Skeletal muscle tissue (tissue), 3 donors: ENCODE measurements at regions not wholly inside any gene's neighbourhood (a gene's known extent, or its start where the extent isn't known, plus 50 kb on each side); places are given as distances from the start of the nearest gene placed in this dataset.

ENCODE experiments used
- H3K27ac ChIP-seq: one replicate; pipeline ENCODE4 v1.7.0; 2013; ENCODE audit warnings: mild to moderate bottlenecking, low read depth, low read length, inconsistent platforms
- H3K27me3 ChIP-seq, 3 donors: one replicate each; pipeline ENCODE4 v1.7.0; 2013; ENCODE audit warnings: low read length in 3 of 3; ENCODE audit not compliant: control insufficient read depth in 3 of 3, insufficient read depth in 3 of 3
- H3K36me3 ChIP-seq, 3 donors: one replicate each; pipeline ENCODE4 v1.7.0; 2013; ENCODE audit warnings: low read length in 3 of 3; ENCODE audit not compliant: control insufficient read depth in 3 of 3, insufficient read depth in 3 of 3
- H3K4me1 ChIP-seq, 3 donors: one replicate each; pipeline ENCODE4 v1.7.0; 2013; ENCODE audit warnings: low read length in 3 of 3, mild to moderate bottlenecking in 3 of 3; ENCODE audit not compliant: control insufficient read depth in 3 of 3, insufficient read depth in 3 of 3
- H3K4me3 ChIP-seq, 3 donors: one replicate each; pipeline ENCODE4 v1.7.0; 2013; ENCODE audit warnings: low read length in 3 of 3
- H3K9ac ChIP-seq, 3 donors: one replicate each; pipeline ENCODE4 v1.7.0; 2013; ENCODE audit warnings: low read length in 3 of 3, mild to moderate bottlenecking in 3 of 3, moderate library complexity in 2 of 3, low read depth in 1 of 3
- H3K9me3 ChIP-seq, 3 donors: one replicate each; pipeline ENCODE4 v1.7.0; 2013; ENCODE audit warnings: low read length in 3 of 3; ENCODE audit not compliant: control insufficient read depth in 3 of 3
- donor health status: Osteomylitis.

- Histone ChIP-seq H3K27ac (no peak overlapping the region), H3K36me3 (no peaks in the 10 kb centered on the region), H3K4me1 (no peaks in the 10 kb centered on the region), H3K27me3 (no peaks in the 10 kb centered on the region), H3K4me3 (no peak overlapping the region), H3K9me3 (peaks cover 0 to 6% (median 0%) of the 10 kb centered on the region in 3 donors), H3K9ac (no peak overlapping the region)
Observed at GRCh38 chr18:4677006-4677405, 221.9 kb upstream of the DLGAP1 start.

DNA sequence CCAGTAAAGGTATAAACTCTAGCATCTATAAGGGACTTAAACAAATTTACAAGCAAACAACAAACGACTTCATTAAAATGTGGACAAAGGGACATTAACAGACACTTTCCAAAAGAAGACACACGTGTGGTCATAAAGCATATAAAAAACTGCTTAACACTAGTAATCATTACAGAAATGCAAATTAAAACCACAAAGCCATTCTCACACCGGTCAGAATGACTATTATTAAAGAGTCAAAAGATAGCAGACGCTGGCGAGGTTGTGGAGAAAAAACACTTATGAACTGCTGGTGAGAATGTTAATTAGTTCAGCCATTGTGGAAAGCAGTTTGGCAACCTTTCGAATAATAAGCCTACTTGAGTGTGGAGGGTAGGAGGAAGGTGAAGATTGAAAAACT lies 217.1 kb upstream of the DLGAP1 start:
- no peak overlapping the region for H3K4me3 ChIP-seq
- no peak overlapping the region for H3K9ac ChIP-seq
- H3K9me3 ChIP-seq = peaks cover 0 to 2% (median 2%) of the 10 kb centered on the region in 3 donors
- H3K36me3 ChIP-seq = no peaks in the 10 kb centered on the region
- no peaks in the 10 kb centered on the region for H3K4me1 ChIP-seq
- no peak overlapping the region for H3K27ac ChIP-seq
- no peaks in the 10 kb centered on the region for H3K27me3 ChIP-seq

- H3K4me3 ChIP-seq = no peak overlapping the region
- H3K36me3 ChIP-seq = no peaks in the 10 kb centered on the region
- no peaks in the 10 kb centered on the region for H3K9me3 ChIP-seq
- H3K27me3 ChIP-seq = no peaks in the 10 kb centered on the region
- H3K9ac ChIP-seq = no peak overlapping the region
- H3K27ac ChIP-seq = no peak overlapping the region
- H3K4me1 ChIP-seq = no peaks in the 10 kb centered on the region
Observed at GRCh38 chr18:4658804-4659203, 203.7 kb upstream of the DLGAP1 start.

DNA sequence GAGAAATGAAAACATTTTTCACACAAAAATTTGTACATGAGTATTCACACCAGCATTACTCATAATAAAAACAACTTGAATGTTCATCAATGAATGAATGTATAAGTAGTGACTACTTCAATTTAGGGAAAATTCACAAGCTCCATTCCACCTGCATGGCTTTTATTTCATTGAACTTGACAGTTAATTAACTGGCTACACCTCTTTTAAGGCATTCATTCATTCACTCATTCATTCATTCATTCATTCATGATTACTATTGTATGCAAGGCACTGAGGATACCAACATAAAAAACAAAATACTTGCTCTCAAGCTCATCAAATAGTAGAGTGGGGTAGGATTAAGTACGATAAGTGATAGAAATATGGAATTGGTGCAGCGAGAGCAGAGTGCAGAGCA lies 198.3 kb upstream of the DLGAP1 start:
- Histone ChIP-seq H3K4me3 (no peak overlapping the region), H3K36me3 (no peaks in the 10 kb centered on the region), H3K9ac (no peak overlapping the region), H3K4me1 (no peaks in the 10 kb centered on the region), H3K27ac (no peak overlapping the region), H3K9me3 (no peaks in the 10 kb centered on the region), H3K27me3 (no peaks in the 10 kb centered on the region)

DNA sequence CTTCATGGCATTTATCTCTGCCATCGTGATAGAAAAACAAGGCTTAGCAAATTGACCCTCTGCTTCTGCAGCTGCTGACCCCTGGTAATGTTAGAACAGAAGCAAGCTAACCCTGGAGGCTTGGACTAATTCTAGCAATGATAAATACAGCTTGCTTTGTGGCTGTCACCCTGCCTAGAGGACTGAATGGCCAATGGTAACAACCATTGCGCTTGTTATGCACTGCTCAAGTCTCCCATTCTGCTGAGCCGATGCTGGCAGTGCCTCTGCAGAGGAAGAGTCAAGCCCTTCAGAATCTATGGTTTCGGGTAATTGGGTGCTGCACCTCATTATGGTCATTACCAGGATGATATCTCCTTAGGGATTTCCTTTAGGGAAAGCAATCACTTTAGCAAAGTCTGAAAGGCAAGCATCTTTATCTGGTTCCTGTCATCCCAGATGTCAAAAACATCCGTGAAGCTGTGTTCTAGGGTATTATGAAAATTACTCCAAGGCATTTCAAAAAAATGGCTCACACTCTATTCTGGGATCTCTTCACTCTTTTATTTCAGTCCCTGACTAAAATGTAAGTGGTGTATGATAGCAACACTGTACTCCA lies 186.8 kb upstream of the DLGAP1 start:
- no peak overlapping the region for H3K27ac ChIP-seq
- H3K4me1 ChIP-seq = no peaks in the 10 kb centered on the region
- no peak overlapping the region for H3K9ac ChIP-seq
- H3K9me3 ChIP-seq = peaks cover 0 to 2% (median 0%) of the 10 kb centered on the region in 3 donors
- no peaks in the 10 kb centered on the region for H3K36me3 ChIP-seq
- H3K27me3 ChIP-seq = no peaks in the 10 kb centered on the region
- no peak overlapping the region for H3K4me3 ChIP-seq

GRCh38 chr18:4640349-4641012 lies 185.4 kb upstream of the DLGAP1 start:
- Histone ChIP-seq H3K27ac (no peak overlapping the region), H3K36me3 (no peaks in the 10 kb centered on the region)

DNA sequence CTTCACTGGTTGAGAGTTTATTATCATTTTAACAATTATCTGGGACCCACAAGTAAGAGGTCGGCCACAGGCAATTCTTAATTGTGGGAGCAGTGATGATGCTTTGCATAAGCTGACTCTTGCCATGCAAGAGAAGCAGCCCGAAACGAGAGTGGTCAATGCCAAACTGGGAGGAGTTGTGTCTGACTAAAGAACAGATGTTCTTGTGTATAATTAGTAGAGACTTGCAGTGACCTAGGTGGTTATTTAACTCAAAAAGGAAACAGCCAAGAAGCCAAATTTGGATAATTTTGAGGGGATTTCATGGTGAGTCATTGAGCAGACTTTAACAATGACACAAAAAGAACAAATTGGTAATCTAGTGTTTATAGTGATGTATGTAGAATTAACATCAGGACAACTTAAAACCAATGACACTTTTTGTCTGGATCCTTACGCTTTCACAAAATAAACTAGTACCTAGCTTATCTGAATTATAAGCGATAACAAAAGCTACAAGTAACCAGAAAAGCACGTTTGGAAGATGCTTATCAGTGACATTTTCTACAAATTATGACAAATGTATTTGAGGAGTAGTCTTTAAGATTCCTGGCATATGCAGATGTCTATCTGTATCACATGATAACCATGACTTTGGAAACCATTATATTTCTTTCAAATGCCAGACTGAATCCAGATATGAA lies 184.7 kb upstream of the DLGAP1 start:
- no peak overlapping the region for H3K27ac ChIP-seq
- no peaks in the 10 kb centered on the region for H3K36me3 ChIP-seq
- H3K4me1 ChIP-seq = no peaks in the 10 kb centered on the region
- H3K9me3 ChIP-seq = no peaks in the 10 kb centered on the region
- H3K27me3 ChIP-seq = no peaks in the 10 kb centered on the region
- H3K9ac ChIP-seq = no peak overlapping the region
- no peak overlapping the region for H3K4me3 ChIP-seq

More at GRCh38 chr18:4640349-4641012, 185.4 kb upstream of the DLGAP1 start:
- no peaks in the 10 kb centered on the region for H3K4me1 ChIP-seq
- no peaks in the 10 kb centered on the region for H3K9me3 ChIP-seq
- no peaks in the 10 kb centered on the region for H3K27me3 ChIP-seq
- no peak overlapping the region for H3K4me3 ChIP-seq
- no peak overlapping the region for H3K9ac ChIP-seq

- no peak overlapping the region for H3K27ac ChIP-seq
- no peak overlapping the region for H3K4me3 ChIP-seq
- no peaks in the 10 kb centered on the region for H3K4me1 ChIP-seq
- H3K9ac ChIP-seq = no peak overlapping the region
- no peaks in the 10 kb centered on the region for H3K9me3 ChIP-seq
- H3K36me3 ChIP-seq = no peaks in the 10 kb centered on the region
- no peaks in the 10 kb centered on the region for H3K27me3 ChIP-seq
Observed at GRCh38 chr18:4638680-4639079, 183.6 kb upstream of the DLGAP1 start.

DNA sequence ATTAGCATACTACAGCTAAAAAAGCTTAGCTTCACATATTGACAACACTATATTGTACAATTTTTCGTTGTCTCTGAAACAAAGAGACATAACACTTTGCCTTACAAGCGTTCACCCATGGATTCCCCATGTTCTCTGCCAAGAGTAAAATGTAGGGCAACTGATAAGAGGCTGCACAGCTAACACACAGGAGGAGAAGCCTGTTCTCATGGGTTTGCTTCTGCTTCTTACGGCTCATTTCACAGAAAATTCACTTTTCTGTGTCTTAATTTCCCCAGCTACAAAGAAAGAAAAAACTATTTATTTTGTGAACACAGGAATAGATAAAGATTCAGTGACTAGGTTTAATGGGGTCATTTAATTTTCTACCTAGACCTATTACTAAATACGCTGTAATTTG lies 182.8 kb upstream of the DLGAP1 start:
- Histone ChIP-seq H3K4me3 (no peak overlapping the region), H3K9ac (no peak overlapping the region), H3K36me3 (no peaks in the 10 kb centered on the region), H3K4me1 (no peaks in the 10 kb centered on the region), H3K27me3 (no peaks in the 10 kb centered on the region), H3K27ac (no peak overlapping the region), H3K9me3 (no peaks in the 10 kb centered on the region)

DNA sequence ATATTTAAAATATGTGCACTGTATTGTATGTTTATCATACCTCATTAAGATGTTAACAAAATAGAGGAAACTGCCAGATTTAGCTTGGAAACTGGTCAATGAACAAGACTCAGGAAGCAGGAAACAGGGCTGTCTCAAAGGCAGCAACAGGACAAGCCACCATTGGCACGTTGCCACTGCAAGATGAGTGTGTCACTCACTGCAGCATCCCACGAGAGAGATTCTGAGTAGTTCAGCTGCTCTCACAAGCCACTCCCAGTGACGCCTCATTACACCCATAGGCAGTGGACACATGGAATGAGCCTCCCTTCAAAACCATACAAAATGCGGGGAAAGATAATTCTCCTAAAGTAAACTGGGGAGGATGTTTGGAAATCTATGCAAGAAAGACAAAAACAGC lies 181.9 kb upstream of the DLGAP1 start:
- Histone ChIP-seq H3K36me3 (no peaks in the 10 kb centered on the region), H3K9ac (no peak overlapping the region), H3K4me3 (no peak overlapping the region), H3K4me1 (no peaks in the 10 kb centered on the region), H3K9me3 (no peaks in the 10 kb centered on the region), H3K27me3 (no peaks in the 10 kb centered on the region), H3K27ac (no peak overlapping the region)
